Testis (tissue), 2 donors: ENCODE measurements at regions not wholly inside any gene's neighbourhood (a gene's known extent, or its start where the extent isn't known, plus 50 kb on each side); places are given as distances from the start of the nearest gene placed in this dataset.
"Not testable (repeated sequence)": the region's sequence is repeated elsewhere in the genome, so short reads cannot be mapped to it uniquely, and the experiment has no call there.

Experiments
- POLR2A ChIP-seq: fragments of 450-650 bp; IDR thresholded peaks from one replicate; pipeline ENCODE4 v1.6.1; 2017; ENCODE audit warnings: antibody characterized with exemption, mild to moderate bottlenecking, moderate library complexity
- TF ChIP-seq, protein P1 (sequence below), 3 experiments: fragments of 450-650 bp in 2 of 3; fragments of 200-600 bp in 1 of 3; sonication (generic) in 1 of 3; IDR thresholded peaks; one replicate each; pipeline ENCODE4 v1.5.1; 2016 to 2019; ENCODE audit warnings: antibody characterized with exemption in 3 of 3, mild to moderate bottlenecking in 2 of 3, moderate library complexity in 1 of 3

DNA sequence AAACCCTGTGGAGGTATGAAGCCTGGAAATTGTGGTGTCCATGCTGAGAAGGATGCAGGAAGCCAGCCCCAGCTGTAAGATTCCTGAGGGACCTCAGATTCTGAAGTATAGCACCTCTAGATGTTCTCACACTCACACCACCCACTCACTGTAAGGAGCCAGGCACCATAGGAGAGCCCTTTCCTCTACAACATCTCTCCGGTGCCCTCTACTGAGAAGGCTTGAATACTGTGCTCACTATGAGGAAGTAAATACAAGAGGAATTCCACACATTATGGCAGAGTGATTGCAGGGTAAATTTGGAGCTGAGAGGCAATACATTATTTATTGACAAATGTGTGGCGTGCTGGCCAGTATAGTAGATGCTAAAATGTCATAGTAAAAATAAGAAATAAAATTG is 2414.0 kb upstream of the PCDH20 start:
- TF ChIP-seq, protein P1, sequence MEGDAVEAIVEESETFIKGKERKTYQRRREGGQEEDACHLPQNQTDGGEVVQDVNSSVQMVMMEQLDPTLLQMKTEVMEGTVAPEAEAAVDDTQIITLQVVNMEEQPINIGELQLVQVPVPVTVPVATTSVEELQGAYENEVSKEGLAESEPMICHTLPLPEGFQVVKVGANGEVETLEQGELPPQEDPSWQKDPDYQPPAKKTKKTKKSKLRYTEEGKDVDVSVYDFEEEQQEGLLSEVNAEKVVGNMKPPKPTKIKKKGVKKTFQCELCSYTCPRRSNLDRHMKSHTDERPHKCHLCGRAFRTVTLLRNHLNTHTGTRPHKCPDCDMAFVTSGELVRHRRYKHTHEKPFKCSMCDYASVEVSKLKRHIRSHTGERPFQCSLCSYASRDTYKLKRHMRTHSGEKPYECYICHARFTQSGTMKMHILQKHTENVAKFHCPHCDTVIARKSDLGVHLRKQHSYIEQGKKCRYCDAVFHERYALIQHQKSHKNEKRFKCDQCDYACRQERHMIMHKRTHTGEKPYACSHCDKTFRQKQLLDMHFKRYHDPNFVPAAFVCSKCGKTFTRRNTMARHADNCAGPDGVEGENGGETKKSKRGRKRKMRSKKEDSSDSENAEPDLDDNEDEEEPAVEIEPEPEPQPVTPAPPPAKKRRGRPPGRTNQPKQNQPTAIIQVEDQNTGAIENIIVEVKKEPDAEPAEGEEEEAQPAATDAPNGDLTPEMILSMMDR (IDR thresholded peaks at IDR 0.05) = not testable (repeated sequence)
- not testable (repeated sequence) for TF ChIP-seq POLR2A
